Kidney tubule cell (primary cell): ENCODE measurements at regions not wholly inside any gene's neighbourhood (a gene's known extent, or its start where the extent isn't known, plus 50 kb on each side); places are given as distances from the start of the nearest gene placed in this dataset.

ENCODE experiments used
- DNase-seq: peaks from one replicate; pipeline ENCODE4 v3.0.0-alpha.2; 2018; ENCODE audit warnings: low spot score

DNA sequence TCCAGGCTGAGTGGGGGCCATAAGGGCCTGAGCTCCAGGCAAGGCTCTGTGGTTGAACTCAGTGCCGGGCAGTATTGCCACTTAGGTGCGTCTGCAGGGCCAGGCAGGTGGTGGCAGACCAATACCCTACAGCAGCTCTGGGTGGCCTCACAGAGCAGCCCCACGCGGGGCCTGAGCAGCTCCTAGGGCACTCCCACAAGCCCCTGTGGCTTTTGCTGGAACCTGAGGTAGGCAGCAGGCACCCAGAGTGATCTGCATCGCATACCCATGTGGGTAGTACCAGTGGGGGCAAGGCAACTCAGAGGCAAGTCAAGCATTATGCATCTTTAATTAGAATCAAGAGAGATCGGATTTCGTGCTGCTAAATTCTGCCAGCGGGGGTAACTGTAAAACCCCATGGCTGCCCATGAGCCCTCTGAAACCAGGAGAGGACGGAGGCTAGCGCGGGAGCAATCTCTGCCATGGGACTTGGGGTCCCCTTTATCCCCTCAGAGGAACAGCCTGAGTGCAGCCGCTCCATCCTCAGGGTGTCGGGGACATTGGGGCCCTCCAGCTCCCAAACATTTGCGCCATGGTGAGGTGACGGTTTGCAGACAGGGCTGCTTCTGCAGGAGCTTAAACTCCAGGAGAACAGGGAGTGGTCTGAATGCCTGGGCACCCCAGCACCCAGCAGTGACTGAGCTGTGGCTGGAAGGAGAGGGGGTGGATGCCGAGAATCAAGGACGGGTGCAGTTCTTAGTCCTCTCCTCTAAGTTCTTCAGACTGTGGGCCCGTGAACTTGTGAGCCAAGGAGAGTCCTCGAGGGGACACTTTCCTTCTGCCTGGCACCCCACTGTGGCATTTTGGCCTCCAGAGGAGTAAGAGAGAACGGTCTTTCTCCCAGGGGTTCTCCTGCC lies 62.4 kb upstream of the PCSK6 start:
- no peak for DNase-seq

DNA sequence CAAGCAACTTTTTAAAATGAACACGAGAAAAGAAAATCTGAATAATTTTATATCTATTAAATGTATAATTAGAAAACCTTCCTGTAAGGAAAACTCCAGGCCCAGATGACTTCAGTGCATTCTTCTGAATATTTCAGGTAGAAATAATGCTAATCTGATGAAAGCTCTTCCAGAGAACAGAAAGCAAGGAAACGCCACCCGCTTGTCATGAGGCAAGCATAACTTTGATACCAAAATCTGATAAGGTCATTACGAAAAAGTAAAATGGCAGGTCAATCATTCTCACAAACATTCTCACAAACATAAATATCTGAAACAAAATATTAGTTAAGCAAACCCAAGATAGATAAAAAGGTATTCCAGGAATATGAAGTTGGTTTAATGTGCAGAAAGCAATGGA lies 60.6 kb upstream of the PCSK6 start:
- DNase-seq, result no peak

DNA sequence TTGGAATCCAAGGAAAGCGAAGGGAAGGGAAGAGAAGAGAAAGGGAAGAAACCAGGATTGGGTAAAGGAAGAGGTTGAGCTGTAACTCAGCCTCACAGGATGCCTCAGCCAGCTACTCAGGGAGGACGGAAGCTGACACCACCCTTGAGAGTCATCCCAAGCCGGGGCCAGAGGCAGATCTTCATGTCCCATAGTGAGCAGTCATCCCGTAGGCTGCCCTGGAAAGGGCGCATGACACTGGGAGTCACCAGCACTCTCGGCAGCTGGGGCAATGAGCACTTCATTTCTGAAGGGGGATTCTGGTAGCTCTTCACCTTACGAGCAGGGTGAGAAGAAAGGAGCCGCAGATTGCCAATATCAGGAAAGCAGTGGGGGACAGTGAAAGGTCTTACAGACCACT lies 60.1 kb upstream of the PCSK6 start:
- no peak for DNase-seq

DNA sequence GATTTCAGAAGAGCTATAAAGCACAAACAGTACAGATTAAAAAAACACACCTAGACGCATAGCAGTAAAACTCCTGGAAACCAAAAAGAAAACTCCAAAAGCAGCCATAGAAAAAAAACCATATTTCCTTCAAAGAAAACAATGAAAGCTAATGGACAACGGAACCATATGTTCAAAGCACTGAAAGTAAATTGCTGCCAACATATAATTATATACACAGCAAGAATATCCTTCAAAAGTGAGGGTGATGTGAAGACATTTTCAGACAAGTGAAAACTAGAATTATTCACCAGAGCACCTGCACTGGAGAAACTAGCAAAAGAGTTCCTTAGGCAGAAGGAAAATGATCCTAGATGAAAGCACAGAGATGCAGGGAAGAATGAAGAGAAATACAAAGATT lies 58.2 kb upstream of the PCSK6 start:
- DNase-seq, result no peak

DNA sequence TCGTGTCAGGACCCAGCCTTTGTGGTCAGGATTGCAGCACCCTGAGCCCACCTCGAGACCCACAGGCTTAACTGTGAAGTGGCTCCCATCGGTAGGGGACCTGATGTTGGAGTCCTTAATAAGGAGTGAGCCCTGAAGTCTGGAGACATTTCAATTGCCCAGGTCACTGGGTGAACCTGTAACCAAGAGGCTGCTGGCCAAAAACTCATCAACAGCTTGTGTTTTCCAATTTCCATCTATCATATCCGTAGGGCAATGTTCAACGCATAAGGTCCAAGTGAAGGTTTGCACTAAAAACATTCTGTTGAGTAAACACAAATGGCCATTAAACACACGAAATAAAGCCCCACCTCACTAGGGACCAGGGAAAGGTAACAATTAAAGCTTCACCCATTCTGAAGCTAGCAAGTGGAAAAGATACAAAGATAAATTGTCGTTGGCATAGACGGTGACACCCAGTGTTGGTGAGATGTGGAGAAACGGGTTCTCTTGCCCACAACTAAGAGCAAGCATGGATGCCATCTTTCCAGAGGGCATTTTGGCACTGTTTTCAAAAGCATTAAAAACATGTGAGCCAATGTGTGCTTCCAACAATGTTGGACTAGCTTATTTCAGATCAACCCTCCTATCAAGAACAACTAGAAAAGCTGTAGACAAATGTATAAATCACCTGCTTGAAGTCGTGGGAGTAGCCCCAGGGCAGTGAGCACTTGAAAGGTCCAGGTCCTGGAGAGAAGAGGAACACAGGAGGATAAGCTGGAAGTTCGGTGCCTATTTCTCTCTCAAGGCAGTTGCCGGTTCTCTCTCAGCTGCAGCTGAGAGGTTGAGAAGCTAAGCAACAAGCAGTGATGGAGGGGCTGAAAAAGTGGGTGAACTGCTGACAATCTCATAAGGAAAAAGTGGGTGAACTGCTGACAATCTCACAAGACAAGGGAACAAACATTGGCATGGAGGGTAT lies 56.3 kb upstream of the PCSK6 start:
- DNase-seq, result no peak

DNA sequence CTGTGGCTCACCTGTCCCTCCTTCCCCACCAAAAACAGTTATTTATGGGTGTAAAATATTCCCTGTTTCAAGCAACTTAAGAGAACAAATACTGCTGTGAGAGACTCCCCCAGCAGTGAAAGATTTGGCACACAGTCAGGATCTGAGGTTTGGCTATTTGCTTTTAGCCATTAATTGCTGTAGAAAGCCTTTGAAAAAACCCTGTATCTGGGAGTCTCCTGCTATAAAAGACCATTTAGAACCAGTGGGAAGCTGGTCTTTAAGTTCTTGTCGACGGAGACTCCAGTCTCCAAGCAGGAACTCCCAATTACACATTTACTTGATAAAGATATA lies 55.1 kb upstream of the PCSK6 start:
- DNase-seq, result no peak

DNA sequence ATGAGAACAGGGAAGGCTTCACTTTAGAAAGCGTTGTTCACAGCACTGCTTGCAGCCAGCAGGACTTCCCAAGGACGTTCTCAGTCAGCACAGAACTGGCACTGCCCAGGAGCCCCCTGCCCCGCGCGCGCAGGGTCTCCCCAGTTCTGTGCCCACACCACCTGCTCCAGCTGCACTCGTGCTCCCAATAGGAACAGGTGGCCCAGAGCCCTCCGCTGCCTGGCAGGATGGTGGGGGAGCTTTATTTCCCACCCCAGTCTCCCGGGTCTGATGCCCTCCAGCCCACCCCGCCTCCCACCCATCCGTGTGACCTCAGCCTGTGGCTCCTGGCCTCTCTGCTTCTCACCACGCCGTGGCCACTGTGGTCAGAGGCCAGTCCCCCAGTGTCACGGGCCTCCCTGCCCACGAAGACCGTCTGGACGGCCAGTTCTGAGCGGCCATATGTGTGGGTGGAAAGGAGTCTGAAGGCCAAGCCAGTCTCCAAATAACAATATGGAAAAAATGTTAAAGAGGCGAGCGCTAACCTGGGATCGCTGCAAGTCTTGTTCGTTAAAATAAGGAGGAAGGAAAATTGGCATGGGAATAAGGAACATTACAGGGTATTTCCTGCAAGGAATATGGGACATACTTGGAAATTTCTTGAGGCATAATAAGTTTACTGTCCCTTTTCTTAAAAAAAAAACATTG lies 54.6 kb upstream of the PCSK6 start:
- DNase-seq, result no peak

DNA sequence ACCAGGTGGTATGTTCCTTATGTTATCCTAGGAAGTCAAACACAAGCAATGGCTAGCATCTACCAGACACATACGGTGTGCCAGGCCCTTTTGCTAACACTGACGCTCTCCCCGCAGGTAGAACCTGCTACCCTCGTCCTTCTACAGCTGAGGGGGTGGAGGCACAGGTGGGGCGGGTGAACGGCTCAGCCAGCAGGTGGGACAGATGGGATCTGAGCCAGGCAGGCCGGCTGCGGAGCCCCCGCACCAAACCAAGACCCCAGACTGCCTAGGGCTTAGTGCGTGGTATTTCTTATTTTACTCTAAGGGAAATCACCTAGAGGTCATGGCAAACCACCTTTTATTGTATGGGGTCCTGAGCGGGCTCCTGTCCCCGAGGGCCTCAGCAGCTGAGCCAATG lies 53.9 kb upstream of the PCSK6 start:
- no peak for DNase-seq

DNA sequence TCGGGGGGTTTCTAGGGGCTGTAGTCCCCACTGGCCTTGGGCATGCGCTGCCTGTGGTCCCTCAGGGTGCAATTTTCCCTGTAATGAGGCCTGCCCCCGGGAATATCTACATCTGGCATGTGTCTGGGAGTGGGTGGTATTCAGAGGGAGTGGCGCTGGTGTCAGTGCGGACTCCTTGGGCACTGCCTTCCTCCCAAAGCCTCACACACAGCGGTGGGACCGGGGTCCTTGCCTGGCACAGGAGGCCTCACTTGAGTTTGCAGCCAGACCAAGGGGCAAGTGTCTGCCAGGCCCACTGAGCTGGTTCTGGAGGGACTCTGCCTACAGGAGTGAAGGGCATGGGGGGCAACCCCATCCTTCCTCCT lies 53.5 kb upstream of the PCSK6 start:
- DNase-seq, result no peak

DNA sequence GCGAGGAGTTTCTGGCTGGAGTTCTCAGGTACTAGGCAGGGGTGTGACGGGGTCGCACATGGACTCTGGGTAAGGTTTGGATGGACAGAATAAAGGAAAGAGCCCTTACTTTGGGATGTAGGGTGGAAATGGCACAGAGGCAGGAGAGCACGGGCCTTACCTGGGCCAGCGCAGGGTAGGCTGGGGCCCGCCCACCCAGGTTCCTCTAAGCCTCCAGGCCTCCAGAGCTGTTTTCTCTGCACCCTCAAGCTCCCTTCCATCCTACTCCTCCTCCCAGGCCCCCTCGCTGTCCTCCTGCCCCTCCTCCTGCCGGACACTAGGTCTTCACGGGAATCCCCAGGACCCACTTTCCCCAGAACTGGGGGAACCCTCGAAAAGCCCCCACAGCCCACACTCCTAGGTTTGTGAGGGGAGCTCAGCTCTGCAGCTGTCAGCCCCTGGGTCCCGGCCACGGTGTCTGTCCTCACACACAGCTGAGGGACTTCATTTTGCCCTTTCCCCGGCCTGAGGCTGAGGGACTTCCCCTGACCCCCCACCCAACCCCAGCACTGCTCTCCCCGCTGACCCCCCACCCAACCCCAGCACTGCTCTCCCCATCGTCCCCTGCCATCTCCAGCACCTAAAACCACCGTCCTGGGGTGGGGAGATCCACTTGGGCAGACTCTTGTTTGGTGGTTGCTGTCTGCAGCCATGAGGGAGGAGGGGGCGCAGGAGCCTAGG lies 53.0 kb upstream of the PCSK6 start:
- no peak for DNase-seq

DNA sequence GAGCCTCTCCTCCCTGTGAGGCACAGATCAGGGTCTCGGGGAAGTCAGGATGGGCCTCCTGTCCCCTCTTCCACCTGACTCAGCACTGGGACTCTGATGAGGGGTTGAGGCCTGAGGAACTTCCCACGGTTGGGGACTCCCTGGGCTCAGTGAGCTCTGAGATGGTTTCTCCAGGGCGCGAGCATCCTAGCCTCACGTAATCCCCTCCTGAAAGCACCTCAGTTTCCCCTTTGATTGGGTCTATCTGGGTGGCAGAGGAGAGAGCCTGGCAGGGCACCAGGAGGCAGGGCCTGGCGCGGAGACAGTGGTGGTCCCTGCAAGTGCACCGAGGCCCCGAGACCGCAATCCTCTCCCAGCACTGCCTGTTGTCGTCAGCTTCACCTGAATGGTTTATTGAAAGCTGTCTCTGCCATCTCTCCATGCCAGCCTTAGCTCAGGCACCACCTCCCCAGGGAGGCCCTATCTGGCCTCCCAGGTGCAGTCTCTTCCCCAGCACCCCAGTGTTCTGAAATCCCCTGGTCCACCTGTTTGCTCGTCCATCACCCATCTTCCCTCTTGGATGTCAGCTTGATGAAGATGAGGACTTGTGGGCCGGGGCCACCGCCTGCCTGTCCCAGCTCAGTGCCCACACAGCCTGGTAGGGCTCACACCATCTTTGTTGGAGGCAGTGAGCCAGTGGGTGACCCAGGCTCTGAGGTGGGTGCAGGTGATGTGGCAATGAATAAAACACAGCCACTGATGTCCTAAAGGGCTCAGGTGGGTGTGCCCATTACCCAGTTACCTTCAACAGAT lies 52.2 kb upstream of the PCSK6 start:
- DNase-seq, result no peak

DNA sequence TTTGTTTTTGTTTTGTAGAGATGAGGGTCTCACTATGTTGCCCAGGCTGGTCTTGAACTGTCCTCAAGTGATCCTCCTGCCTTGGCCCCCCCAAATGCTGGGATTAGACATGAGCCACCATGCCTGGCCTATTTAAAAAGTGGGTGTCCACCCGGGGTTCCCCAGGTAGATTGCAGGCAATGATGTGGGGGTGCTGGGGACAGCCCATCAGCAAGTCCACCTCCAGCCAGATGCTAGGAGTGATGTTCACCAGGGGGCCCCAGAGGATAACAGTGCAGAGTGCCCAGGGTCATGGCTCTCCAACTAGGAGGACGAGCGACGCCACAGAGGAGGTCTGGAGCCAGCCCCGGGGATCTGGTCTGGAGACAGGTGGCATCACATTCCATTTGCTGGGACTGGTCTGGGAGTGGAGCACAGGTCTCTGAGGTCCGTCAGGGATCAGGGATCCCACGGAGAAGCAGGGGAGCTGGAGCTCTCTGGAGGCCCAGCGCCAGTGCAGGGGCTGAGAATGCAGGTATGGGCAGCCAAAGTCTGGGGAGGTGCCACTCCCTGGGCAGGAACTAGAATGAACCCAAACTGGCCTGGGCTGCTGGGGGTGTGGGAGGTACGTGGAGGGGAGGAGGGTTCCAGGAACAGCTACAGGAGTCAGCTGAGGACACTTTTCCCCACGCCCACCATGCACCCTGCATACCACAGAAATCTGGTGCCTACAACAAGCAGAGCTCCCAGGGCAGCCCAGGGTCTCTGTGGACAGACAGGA lies 51.2 kb upstream of the PCSK6 start:
- no peak for DNase-seq

DNA sequence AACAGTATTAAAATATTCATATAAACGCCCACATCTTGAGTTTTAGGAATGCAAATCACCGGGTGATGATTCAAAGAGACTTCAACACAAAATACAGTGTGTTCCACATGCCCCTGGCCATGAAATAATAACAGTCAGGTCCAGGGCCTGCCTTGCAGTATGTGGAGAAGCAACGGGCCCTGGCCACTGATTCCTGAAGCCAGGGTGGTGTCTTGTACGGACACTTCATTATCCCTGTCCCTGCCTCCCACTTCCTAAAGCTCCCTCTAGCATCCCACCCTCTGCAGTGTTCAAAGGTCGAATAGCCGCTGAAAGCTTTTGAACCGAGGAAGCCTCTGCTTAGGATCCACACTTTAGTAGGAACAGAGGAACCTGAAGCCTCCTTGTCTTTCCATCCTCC lies 50.4 kb upstream of the PCSK6 start:
- no peak for DNase-seq

DNA sequence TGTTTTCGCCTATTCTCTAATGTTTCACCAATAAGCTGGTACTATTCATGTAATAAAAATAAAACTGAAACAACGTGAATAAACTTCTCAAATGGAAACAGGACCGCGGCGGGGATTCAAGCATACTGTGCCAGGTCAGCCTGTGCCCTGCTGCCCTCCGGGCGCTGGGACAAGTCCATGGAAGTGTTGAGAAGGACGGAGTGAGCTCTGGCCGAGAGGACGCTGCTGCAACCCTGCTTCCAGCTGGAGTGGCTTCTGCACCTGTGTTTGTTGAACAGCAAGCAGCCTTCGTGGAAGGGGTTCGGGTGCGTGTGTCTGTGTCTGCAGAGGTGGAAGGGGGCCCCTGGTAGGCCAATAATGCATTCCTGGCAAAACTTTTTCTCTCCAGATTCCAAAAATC lies 50.0 kb upstream of the PCSK6 start:
- DNase-seq, result no peak
